Eye (tissue), 1 donor: ENCODE measurements at regions not wholly inside any gene's neighbourhood (a gene's known extent, or its start where the extent isn't known, plus 50 kb on each side); places are given as distances from the start of the nearest gene placed in this dataset.
A peak's percentile ranks its signal among the peaks of the same experiment; 100 is the strongest.

Experiments used
- DNase-seq: peaks from one replicate; pipeline ENCODE4 v3.0.0-alpha.2; 2015

GRCh38 chr16:52872731-52873130 lies 180.0 kb downstream of the CHD9NB start:
- DNase-seq, result peak; percentile 64

GRCh38 chr16:52871481-52871880 lies 181.2 kb downstream of the CHD9NB start:
- no peak for DNase-seq

GRCh38 chr16:52869243-52869642 lies 183.5 kb downstream of the CHD9NB start:
- DNase-seq, result no peak

GRCh38 chr16:52863000-52863399 lies 189.7 kb downstream of the CHD9NB start:
- DNase-seq, result no peak

GRCh38 chr16:52861614-52862022 lies 191.1 kb downstream of the CHD9NB start:
- peak; percentile 79 for DNase-seq

GRCh38 chr16:52855463-52855862 lies 197.2 kb downstream of the CHD9NB start:
- DNase-seq, result no peak

GRCh38 chr16:52852978-52853377 lies 199.7 kb downstream of the CHD9NB start:
- no peak for DNase-seq

- DNase-seq, result no peak
Measured at GRCh38 chr16:52851211-52851740, 201.4 kb downstream of the CHD9NB start.

GRCh38 chr16:52843381-52843780 lies 209.3 kb downstream of the CHD9NB start:
- peak; percentile 41 for DNase-seq

GRCh38 chr16:52837251-52837650 lies 215.4 kb downstream of the CHD9NB start:
- DNase-seq, result no peak

- no peak for DNase-seq
Measured at GRCh38 chr16:52834736-52835465, 217.8 kb downstream of the CHD9NB start.

GRCh38 chr16:52832771-52833170 lies 219.9 kb downstream of the CHD9NB start:
- DNase-seq, result no peak

- no peak for DNase-seq
Measured at GRCh38 chr16:52827456-52827855, 225.2 kb downstream of the CHD9NB start.

GRCh38 chr16:52825892-52826291 lies 226.8 kb downstream of the CHD9NB start:
- peak; percentile 35 for DNase-seq

GRCh38 chr16:52819808-52820207 lies 232.9 kb downstream of the CHD9NB start:
- DNase-seq, result no peak

- DNase-seq, result no peak
Measured at GRCh38 chr16:52819405-52819804, 233.3 kb downstream of the CHD9NB start.

- DNase-seq, result no peak
Measured at GRCh38 chr16:52817696-52818095, 235.0 kb downstream of the CHD9NB start.

- no peak for DNase-seq
Measured at GRCh38 chr16:52816993-52817392, 235.7 kb downstream of the CHD9NB start.

- no peak for DNase-seq
Measured at GRCh38 chr16:52812678-52813556, 239.8 kb downstream of the CHD9NB start.

GRCh38 chr16:52805559-52806168 lies 247.0 kb downstream of the CHD9NB start:
- no peak for DNase-seq

GRCh38 chr16:52800432-52800831 lies 252.3 kb downstream of the CHD9NB start:
- no peak for DNase-seq

- DNase-seq, result no peak
Measured at GRCh38 chr16:52799149-52799548, 252.2 kb upstream of the TOX3 start.

- no peak for DNase-seq
Measured at GRCh38 chr16:52787709-52788108, 240.8 kb upstream of the TOX3 start.
